ENCODE measurements at regions not wholly inside any gene's neighbourhood (a gene's known extent, or its start where the extent isn't known, plus 50 kb on each side); places are given as distances from the start of the nearest gene placed in this dataset.

- TF ChIP-seq REST (IDR thresholded peaks at IDR 0.05; ENCODE audit: insufficient read depth in 1 of 2, low read depth in 2 of 2, low read length in 2 of 2), result no peak
- TF ChIP-seq FOXP2 (optimal IDR thresholded peaks at IDR 0.05; ENCODE audit: borderline replicate concordance, extremely low read depth, extremely low read length, insufficient read depth), result no peak
- no peak for TF ChIP-seq POLR2AphosphoS5 (IDR thresholded peaks at IDR 0.05; ENCODE audit: low read depth, low read length)
- TF ChIP-seq TAF1 (IDR thresholded peaks at IDR 0.05; ENCODE audit: borderline replicate concordance, insufficient read depth, low read length), result no peak
- no peak for TF ChIP-seq SIN3A (IDR thresholded peaks at IDR 0.05; ENCODE audit: borderline replicate concordance, insufficient read depth, low read length)
These were observed 261.7 kb upstream of the SEMA3C start for GRCh38 chr7:81180573-81180972.

GRCh38 chr7:81175275-81175940 lies 256.6 kb upstream of the SEMA3C start:
- no peak for TF ChIP-seq REST (IDR thresholded peaks at IDR 0.05; ENCODE audit: insufficient read depth in 1 of 2, low read depth in 2 of 2, low read length in 2 of 2)
- TF ChIP-seq POLR2AphosphoS5 (IDR thresholded peaks at IDR 0.05; ENCODE audit: low read depth, low read length), result no peak
- no peak for TF ChIP-seq SIN3A (IDR thresholded peaks at IDR 0.05; ENCODE audit: borderline replicate concordance, insufficient read depth, low read length)
- TF ChIP-seq FOXP2 (optimal IDR thresholded peaks at IDR 0.05; ENCODE audit: borderline replicate concordance, extremely low read depth, extremely low read length, insufficient read depth), result no peak
- no peak for TF ChIP-seq TAF1 (IDR thresholded peaks at IDR 0.05; ENCODE audit: borderline replicate concordance, insufficient read depth, low read length)

GRCh38 chr7:81173766-81174281 lies 255.0 kb upstream of the SEMA3C start:
- no peak for TF ChIP-seq TAF1 (IDR thresholded peaks at IDR 0.05; ENCODE audit: borderline replicate concordance, insufficient read depth, low read length)
- TF ChIP-seq FOXP2 (optimal IDR thresholded peaks at IDR 0.05; ENCODE audit: borderline replicate concordance, extremely low read depth, extremely low read length, insufficient read depth), result no peak
- TF ChIP-seq POLR2AphosphoS5 (IDR thresholded peaks at IDR 0.05; ENCODE audit: low read depth, low read length), result no peak
- TF ChIP-seq REST (IDR thresholded peaks at IDR 0.05; ENCODE audit: insufficient read depth in 1 of 2, low read depth in 2 of 2, low read length in 2 of 2), result no peak
- TF ChIP-seq SIN3A (IDR thresholded peaks at IDR 0.05; ENCODE audit: borderline replicate concordance, insufficient read depth, low read length), result no peak

DNA sequence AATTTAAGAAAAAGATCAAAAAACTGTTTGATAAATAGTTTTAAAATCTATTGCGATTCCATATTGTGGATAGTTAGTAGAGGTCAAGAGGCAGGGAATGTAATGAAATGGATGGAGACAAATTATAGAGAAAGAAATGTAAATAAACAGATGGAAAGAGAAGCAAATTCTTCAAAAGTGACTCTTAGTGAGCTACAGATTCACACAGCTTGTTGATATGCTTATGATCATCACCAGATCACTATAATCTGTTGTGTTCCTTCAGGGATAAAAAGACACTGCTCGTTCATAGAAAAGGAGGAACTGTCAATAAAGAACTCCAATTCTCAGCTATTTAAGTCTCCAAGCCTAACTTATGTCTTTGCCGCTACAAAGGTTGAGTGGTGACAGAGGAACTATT lies 251.4 kb upstream of the SEMA3C start:
- no peak for TF ChIP-seq REST (IDR thresholded peaks at IDR 0.05; ENCODE audit: insufficient read depth in 1 of 2, low read depth in 2 of 2, low read length in 2 of 2)
- no peak for TF ChIP-seq FOXP2 (optimal IDR thresholded peaks at IDR 0.05; ENCODE audit: borderline replicate concordance, extremely low read depth, extremely low read length, insufficient read depth)
- no peak for TF ChIP-seq SIN3A (IDR thresholded peaks at IDR 0.05; ENCODE audit: borderline replicate concordance, insufficient read depth, low read length)
- no peak for TF ChIP-seq POLR2AphosphoS5 (IDR thresholded peaks at IDR 0.05; ENCODE audit: low read depth, low read length)
- no peak for TF ChIP-seq TAF1 (IDR thresholded peaks at IDR 0.05; ENCODE audit: borderline replicate concordance, insufficient read depth, low read length)

Measured in PFSK-1 (cell line).